Gastrocnemius medialis (tissue), 4 donors: ENCODE measurements at regions not wholly inside any gene's neighbourhood (a gene's known extent, or its start where the extent isn't known, plus 50 kb on each side); places are given as distances from the start of the nearest gene placed in this dataset.

ENCODE experiments used
- CTCF ChIP-seq, 5 experiments: fragments of 450-650 bp in 3 of 5; fragments of 200-600 bp in 2 of 5; sonication (generic) in 2 of 5; IDR thresholded peaks in 4 of 5; conservative IDR thresholded peaks in 1 of 5; 1 replicate in 4 of 5; 2 replicates in 1 of 5; pipeline ENCODE4 v1.5.1; 2016 to 2019; ENCODE audit warnings: antibody characterized with exemption in 5 of 5, mild to moderate bottlenecking in 3 of 5, moderate library complexity in 3 of 5
- POLR2A ChIP-seq, 2 donors: fragments of 450-650 bp; IDR thresholded peaks; one replicate each; pipeline ENCODE4 v1.6.1; 2017; ENCODE audit warnings: antibody characterized with exemption in 2 of 2, mild to moderate bottlenecking in 2 of 2, moderate library complexity in 2 of 2

GRCh38 chr4:64698171-64698570, 288.9 kb upstream of the TECRL start:
- TF ChIP-seq CTCF (IDR thresholded peaks at IDR 0.05 in 4 of 5, conservative IDR thresholded peaks at IDR 0.05 in 1 of 5) = no peak
- no peak for TF ChIP-seq POLR2A (IDR thresholded peaks at IDR 0.05)
